Transverse colon (tissue), 4 donors: ENCODE measurements at regions not wholly inside any gene's neighbourhood (a gene's known extent, or its start where the extent isn't known, plus 50 kb on each side); places are given as distances from the start of the nearest gene placed in this dataset.

Experiments
- DNase-seq: peaks from one replicate; pipeline ENCODE4 v3.0.0-alpha.2; 2019
- H3K27ac ChIP-seq, 4 donors: fragments of 200-600 bp; sonication (generic); 2 replicates each; pipeline ENCODE4 v1.5.1; 2016 to 2018; ENCODE audit warnings: inconsistent platforms in 4 of 4
- H3K27me3 ChIP-seq: fragments of 200-600 bp; sonication (generic); 2 replicates; pipeline ENCODE4 v1.5.1; 2017; ENCODE audit warnings: inconsistent platforms
- H3K36me3 ChIP-seq, 4 donors: fragments of 200-600 bp; sonication (generic); 2 replicates each; pipeline ENCODE4 v1.5.1; 2017 to 2019; ENCODE audit warnings: inconsistent platforms in 4 of 4
- H3K4me1 ChIP-seq, 4 donors: fragments of 200-600 bp; sonication (generic); 2 replicates each; pipeline ENCODE4 v1.5.1; 2017 to 2020; ENCODE audit warnings: inconsistent platforms in 4 of 4
- H3K4me3 ChIP-seq, 4 donors: fragments of 200-600 bp; sonication (generic); 1 replicate in 1 of 4; 2 replicates in 3 of 4; pipeline versions ENCODE4 v1.5.1 to v1.6.1; 2017 to 2019; ENCODE audit warnings: inconsistent platforms in 4 of 4
- H3K9me3 ChIP-seq, 2 donors: fragments of 200-600 bp; sonication (generic); 2 replicates each; pipeline ENCODE4 v1.5.1; 2017 to 2019; ENCODE audit warnings: inconsistent platforms in 2 of 2
- EP300 ChIP-seq: sonication (generic); formaldehyde crosslinking; IDR thresholded peaks from one replicate; pipeline ENCODE4 v1.6.1; 2017; ENCODE audit warnings: antibody characterized with exemption, low read depth
- POLR2A ChIP-seq: fragments of 450-650 bp; IDR thresholded peaks from one replicate; pipeline ENCODE4 v1.6.1; 2016; ENCODE audit warnings: antibody characterized with exemption, mild to moderate bottlenecking, moderate library complexity
- POLR2AphosphoS5 ChIP-seq, 3 donors: sonication (generic); formaldehyde crosslinking; IDR thresholded peaks; one replicate each; pipeline ENCODE4 v1.6.1; 2016; ENCODE audit warnings: antibody characterized with exemption in 3 of 3
- WGBS, 2 donors: methylation state at CpG; one replicate each; pipeline ENCODE4 v1.1.5; 2018; ENCODE audit warnings: low coverage in 1 of 2; 5-methylcytosine and 5-hydroxymethylcytosine counted together
- in situ Hi-C, 4 donors: fragments of 200-750 bp; cut with MboI; loops; one replicate each; pipeline versions ENCODE4 v1.15.0 to v1.15.1; 2017; ENCODE audit warnings: low sequenced_read_pairs in 3 of 4, low pct_ligation_motif_present in 1 of 4, low pct_unique_long_range_greater_than_20kb in 1 of 4
- intact Hi-C: fragments of 100-400 bp; cut with DNase I; formaldehyde crosslinking; loops from one replicate; pipeline ENCODE4 v1.15.1; 2023; ENCODE audit warnings: low total_unique reads
- TF ChIP-seq, protein P1 (sequence below), 5 experiments: fragments of 200-600 bp in 3 of 5; fragments of 450-650 bp in 2 of 5; sonication (generic) in 3 of 5; IDR thresholded peaks; 1 replicate in 2 of 5; 2 replicates in 3 of 5; pipeline ENCODE4 v1.5.1; 2016 to 2017; ENCODE audit warnings: antibody characterized with exemption in 5 of 5, inconsistent platforms in 3 of 5, mild to moderate bottlenecking in 2 of 5, moderate library complexity in 1 of 5

DNA sequence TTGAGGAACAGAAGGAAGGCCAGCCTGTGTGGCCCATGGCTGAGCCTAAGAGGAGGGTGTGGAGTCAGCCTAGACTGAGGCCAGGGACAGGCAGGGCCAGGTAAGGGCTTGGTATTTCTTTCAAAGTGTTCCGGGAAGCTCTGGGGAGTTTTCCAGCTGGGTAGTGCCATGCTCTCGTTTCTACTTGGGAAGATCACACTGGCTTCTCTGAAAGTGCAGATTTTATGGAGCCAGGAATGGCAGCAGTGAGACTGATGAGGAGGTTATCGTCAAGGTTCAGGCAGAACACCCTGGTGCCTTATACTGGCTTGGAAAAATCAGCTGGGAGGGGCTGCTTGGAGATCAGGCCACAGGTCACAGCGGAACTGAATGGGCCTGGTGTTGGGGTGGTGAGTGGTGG, 245.1 kb downstream of the SOX11 start:
- in situ Hi-C loops (no loop called here), intact Hi-C loops (no loop called here)
- TF ChIP-seq, protein P1, sequence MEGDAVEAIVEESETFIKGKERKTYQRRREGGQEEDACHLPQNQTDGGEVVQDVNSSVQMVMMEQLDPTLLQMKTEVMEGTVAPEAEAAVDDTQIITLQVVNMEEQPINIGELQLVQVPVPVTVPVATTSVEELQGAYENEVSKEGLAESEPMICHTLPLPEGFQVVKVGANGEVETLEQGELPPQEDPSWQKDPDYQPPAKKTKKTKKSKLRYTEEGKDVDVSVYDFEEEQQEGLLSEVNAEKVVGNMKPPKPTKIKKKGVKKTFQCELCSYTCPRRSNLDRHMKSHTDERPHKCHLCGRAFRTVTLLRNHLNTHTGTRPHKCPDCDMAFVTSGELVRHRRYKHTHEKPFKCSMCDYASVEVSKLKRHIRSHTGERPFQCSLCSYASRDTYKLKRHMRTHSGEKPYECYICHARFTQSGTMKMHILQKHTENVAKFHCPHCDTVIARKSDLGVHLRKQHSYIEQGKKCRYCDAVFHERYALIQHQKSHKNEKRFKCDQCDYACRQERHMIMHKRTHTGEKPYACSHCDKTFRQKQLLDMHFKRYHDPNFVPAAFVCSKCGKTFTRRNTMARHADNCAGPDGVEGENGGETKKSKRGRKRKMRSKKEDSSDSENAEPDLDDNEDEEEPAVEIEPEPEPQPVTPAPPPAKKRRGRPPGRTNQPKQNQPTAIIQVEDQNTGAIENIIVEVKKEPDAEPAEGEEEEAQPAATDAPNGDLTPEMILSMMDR (IDR thresholded peaks at IDR 0.05), result no peak
- TF ChIP-seq POLR2AphosphoS5 (IDR thresholded peaks at IDR 0.05) (no peak), EP300 (no peak), POLR2A (no peak)
- 71 to 73% methylated on average over 2 to 4 of the region's 4 CpGs for WGBS, 2 donors
- Histone ChIP-seq H3K27ac (no peak overlapping the region), H3K27me3 (no peaks in the 10 kb centered on the region), H3K4me1 (no peaks in the 10 kb centered on the region), H3K36me3 (no peaks in the 10 kb centered on the region), H3K9me3 (no peaks in the 10 kb centered on the region), H3K4me3 (no peak overlapping the region)
- no peak for DNase-seq

DNA sequence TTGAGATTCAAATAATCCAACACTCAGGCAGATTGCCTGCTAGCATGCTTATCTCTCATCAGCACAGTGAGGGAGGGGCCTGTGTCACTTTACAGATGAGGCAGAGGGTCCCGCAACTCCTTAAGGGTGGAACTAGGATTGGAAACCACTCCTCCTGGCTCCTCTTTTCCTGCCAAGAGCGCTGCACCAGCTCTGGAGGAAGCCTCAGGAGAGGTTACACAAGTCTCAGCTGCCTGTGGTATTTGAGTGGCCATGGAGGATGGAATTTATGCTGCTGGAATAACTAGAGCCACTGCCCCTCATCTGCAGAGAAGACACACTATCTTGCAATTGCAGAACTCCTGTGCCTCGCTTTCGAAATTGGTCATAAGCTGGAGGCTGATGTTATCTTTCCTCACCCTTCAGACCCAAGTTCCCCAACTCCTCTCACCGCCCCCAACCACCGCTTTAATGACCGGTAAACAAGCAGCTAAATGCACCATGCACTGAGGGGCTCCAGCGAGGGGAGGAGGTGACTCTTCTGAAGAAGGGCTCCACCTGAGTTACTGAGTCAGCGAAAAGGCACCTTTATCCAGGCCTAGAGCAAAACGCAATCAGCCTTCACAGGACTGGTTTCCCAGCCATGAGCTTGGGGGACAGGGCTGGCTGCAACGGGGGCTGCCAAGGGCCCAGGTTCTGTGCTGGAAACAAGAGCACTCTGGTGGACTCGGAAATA, 245.8 kb downstream of the SOX11 start:
- Histone ChIP-seq H3K9me3 (no peaks in the 10 kb centered on the region), H3K27ac (no peak overlapping the region), H3K27me3 (no peaks in the 10 kb centered on the region), H3K4me3 (no peak overlapping the region), H3K4me1 (no peaks in the 10 kb centered on the region), H3K36me3 (no peaks in the 10 kb centered on the region)
- in situ Hi-C loops (no loop called here), intact Hi-C loops (no loop called here)
- DNase-seq, result no peak
- TF ChIP-seq, protein P1 (IDR thresholded peaks at IDR 0.05), result no peak
- no peak for TF ChIP-seq POLR2AphosphoS5 (IDR thresholded peaks at IDR 0.05)
- no peak for TF ChIP-seq POLR2A
- no peak for TF ChIP-seq EP300
- WGBS, 2 donors, result 66 to 80% methylated on average over 2 to 12 of the region's 12 CpGs

DNA sequence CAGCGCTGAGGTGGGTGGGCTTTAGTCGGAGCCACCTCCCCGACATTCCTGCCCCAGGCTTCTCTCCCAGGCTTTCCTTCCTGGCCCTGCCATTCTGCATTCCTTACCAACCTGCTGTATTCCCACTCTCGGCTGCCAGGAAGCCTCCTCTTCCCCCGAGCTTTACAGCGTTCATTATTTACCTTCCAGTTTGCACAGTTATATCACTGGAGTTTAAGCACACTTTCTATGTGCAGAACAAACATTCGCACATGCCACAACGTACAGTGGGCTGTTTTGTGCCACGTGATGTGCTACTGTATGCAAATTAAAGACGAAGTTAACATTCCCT, 246.3 kb downstream of the SOX11 start:
- H3K27me3 ChIP-seq, result no peaks in the 10 kb centered on the region
- no peaks in the 10 kb centered on the region for H3K9me3 ChIP-seq
- no peaks in the 10 kb centered on the region for H3K36me3 ChIP-seq
- intact Hi-C loops, result no loop called here
- no peak for TF ChIP-seq POLR2AphosphoS5 (IDR thresholded peaks at IDR 0.05)
- no peak for TF ChIP-seq POLR2A
- TF ChIP-seq EP300, result no peak
- TF ChIP-seq, protein P1 (IDR thresholded peaks at IDR 0.05), result no peak
- no peak overlapping the region for H3K4me3 ChIP-seq
- WGBS, 2 donors, result 38 to 39% methylated on average over 1 to 10 of the region's 10 CpGs
- in situ Hi-C loops, result no loop called here
- H3K4me1 ChIP-seq, result no peaks in the 10 kb centered on the region
- DNase-seq, result no peak
- no peak overlapping the region for H3K27ac ChIP-seq

DNA sequence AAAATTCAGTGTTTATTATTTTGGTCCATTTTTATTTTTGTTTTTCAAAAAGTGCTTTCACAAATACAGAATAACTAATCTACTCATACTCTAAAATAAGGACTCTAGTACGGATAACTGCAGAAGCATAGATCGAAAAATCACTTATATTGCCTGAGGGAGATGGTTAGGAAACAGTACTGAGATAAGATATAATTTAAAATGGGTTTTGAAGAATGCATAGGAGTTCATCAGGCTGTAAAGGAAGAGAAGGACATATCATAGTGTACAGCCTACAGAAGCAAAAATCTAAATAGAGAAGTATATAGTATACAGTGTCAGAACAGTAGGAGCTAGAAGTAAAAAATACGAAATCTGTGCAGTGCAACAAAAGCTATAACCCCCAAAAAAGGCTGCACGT, 247.4 kb downstream of the SOX11 start:
- 81 to 85% methylated on average over 4 of the region's 4 CpGs for WGBS, 2 donors
- no peaks in the 10 kb centered on the region for H3K9me3 ChIP-seq
- intact Hi-C loops, result no loop called here

More for the DNA sequence above, 247.4 kb downstream of the SOX11 start:
- no peak for DNase-seq
- Histone ChIP-seq H3K4me1 (no peaks in the 10 kb centered on the region), H3K36me3 (no peaks in the 10 kb centered on the region), H3K4me3 (no peak overlapping the region), H3K27ac (no peak overlapping the region), H3K27me3 (no peaks in the 10 kb centered on the region)
- TF ChIP-seq EP300 (no peak), POLR2A (no peak), POLR2AphosphoS5 (IDR thresholded peaks at IDR 0.05) (no peak)
- TF ChIP-seq, protein P1 (IDR thresholded peaks at IDR 0.05), result no peak
- in situ Hi-C loops, result no loop called here
